ENCODE measurements at regions not wholly inside any gene's neighbourhood (a gene's known extent, or its start where the extent isn't known, plus 50 kb on each side); places are given as distances from the start of the nearest gene placed in this dataset.
"Not testable (repeated sequence)": the region's sequence is repeated elsewhere in the genome, so short reads cannot be mapped to it uniquely, and the experiment has no call there.

GRCh38 chr5:165333623-165334022 lies 1828.2 kb downstream of the MAT2B start:
- DNase-seq (ENCODE audit: extremely low read depth in 1 of 11, low read depth in 9 of 11, low spot score in 4 of 11): no peak

GRCh38 chr5:165334201-165334600 lies 1828.8 kb downstream of the MAT2B start:
- DNase-seq (ENCODE audit: extremely low read depth in 1 of 11, low read depth in 9 of 11, low spot score in 4 of 11): no peak

- no peak for DNase-seq (ENCODE audit: extremely low read depth in 1 of 11, low read depth in 9 of 11, low spot score in 4 of 11)
These were observed 1844.3 kb downstream of the MAT2B start for GRCh38 chr5:165349735-165350134.

- no peak for DNase-seq (ENCODE audit: extremely low read depth in 1 of 11, low read depth in 9 of 11, low spot score in 4 of 11)
These were observed 1845.9 kb downstream of the MAT2B start for GRCh38 chr5:165351342-165351741.

GRCh38 chr5:165360366-165360765 lies 1854.9 kb downstream of the MAT2B start:
- no peak for DNase-seq (ENCODE audit: extremely low read depth in 1 of 11, low read depth in 9 of 11, low spot score in 4 of 11)

GRCh38 chr5:165360784-165361542 lies 1855.5 kb downstream of the MAT2B start:
- no peak for DNase-seq (ENCODE audit: extremely low read depth in 1 of 11, low read depth in 9 of 11, low spot score in 4 of 11)

- DNase-seq (ENCODE audit: extremely low read depth in 1 of 11, low read depth in 9 of 11, low spot score in 4 of 11): no peak
These were observed 1864.8 kb downstream of the MAT2B start for GRCh38 chr5:165370233-165370632.

GRCh38 chr5:165370794-165371193 lies 1865.4 kb downstream of the MAT2B start:
- DNase-seq (ENCODE audit: extremely low read depth in 1 of 11, low read depth in 9 of 11, low spot score in 4 of 11): no peak

GRCh38 chr5:165375201-165375600 lies 1869.8 kb downstream of the MAT2B start:
- DNase-seq (ENCODE audit: extremely low read depth in 1 of 11, low read depth in 9 of 11, low spot score in 4 of 11): no peak

- no peak for DNase-seq (ENCODE audit: extremely low read depth in 1 of 11, low read depth in 9 of 11, low spot score in 4 of 11)
These were observed 1888.4 kb downstream of the MAT2B start for GRCh38 chr5:165393839-165394238.

- no peak for DNase-seq (ENCODE audit: extremely low read depth in 1 of 11, low read depth in 9 of 11, low spot score in 4 of 11)
These were observed 1892.1 kb downstream of the MAT2B start for GRCh38 chr5:165397516-165397915.

GRCh38 chr5:165400086-165400485 lies 1894.7 kb downstream of the MAT2B start:
- no peak for DNase-seq (ENCODE audit: extremely low read depth in 1 of 11, low read depth in 9 of 11, low spot score in 4 of 11)

- DNase-seq (ENCODE audit: extremely low read depth in 1 of 11, low read depth in 9 of 11, low spot score in 4 of 11): no peak
These were observed 1899.5 kb downstream of the MAT2B start for GRCh38 chr5:165404917-165405316.

- no peak for DNase-seq (ENCODE audit: extremely low read depth in 1 of 11, low read depth in 9 of 11, low spot score in 4 of 11)
These were observed 1899.9 kb downstream of the MAT2B start for GRCh38 chr5:165405340-165405739.

GRCh38 chr5:165407352-165407751 lies 1901.9 kb downstream of the MAT2B start:
- DNase-seq (ENCODE audit: extremely low read depth in 1 of 11, low read depth in 9 of 11, low spot score in 4 of 11): no peak

GRCh38 chr5:165410476-165410875 lies 1905.1 kb downstream of the MAT2B start:
- no peak for DNase-seq (ENCODE audit: extremely low read depth in 1 of 11, low read depth in 9 of 11, low spot score in 4 of 11)

- not testable (repeated sequence) for DNase-seq (ENCODE audit: extremely low read depth in 1 of 11, low read depth in 9 of 11, low spot score in 4 of 11)
These were observed 1906.1 kb downstream of the MAT2B start for GRCh38 chr5:165411532-165411931.

GRCh38 chr5:165420493-165420892 lies 1915.1 kb downstream of the MAT2B start:
- DNase-seq (ENCODE audit: extremely low read depth in 1 of 11, low read depth in 9 of 11, low spot score in 4 of 11): no peak

GRCh38 chr5:165423697-165424299 lies 1918.4 kb downstream of the MAT2B start:
- no peak for DNase-seq (ENCODE audit: extremely low read depth in 1 of 11, low read depth in 9 of 11, low spot score in 4 of 11)

GRCh38 chr5:165425594-165425993 lies 1920.2 kb downstream of the MAT2B start:
- DNase-seq (ENCODE audit: extremely low read depth in 1 of 11, low read depth in 9 of 11, low spot score in 4 of 11): no peak

- no peak for DNase-seq (ENCODE audit: extremely low read depth in 1 of 11, low read depth in 9 of 11, low spot score in 4 of 11)
These were observed 1943.3 kb downstream of the MAT2B start for GRCh38 chr5:165448753-165449152.

All from renal cortex interstitium (tissue), 11 donors.